Mesenchymal stem cell (in vitro differentiated cells and primary cell): ENCODE measurements at regions not wholly inside any gene's neighbourhood (a gene's known extent, or its start where the extent isn't known, plus 50 kb on each side); places are given as distances from the start of the nearest gene placed in this dataset.

Experiments used
- DNase-seq: peaks from one replicate; pipeline ENCODE4 v3.0.0-alpha.2; 2013
- H2AFZ ChIP-seq: one replicate; pipeline ENCODE4 v1.6.1; 2013; ENCODE audit warnings: low read depth, mild to moderate bottlenecking, control low read depth, inconsistent platforms, low read length, moderate library complexity
- H2AK5ac ChIP-seq: 2 replicates; pipeline ENCODE4 v1.6.1; 2013; ENCODE audit warnings: low read length, moderate library complexity, mild to moderate bottlenecking, inconsistent platforms; ENCODE audit not compliant: severe bottlenecking
- H2BK120ac ChIP-seq: one replicate; pipeline ENCODE4 v1.6.1; 2013; ENCODE audit warnings: low read depth, mild to moderate bottlenecking, inconsistent platforms, low read length, moderate library complexity
- H2BK12ac ChIP-seq, 2 experiments: one replicate each; pipeline ENCODE4 v1.6.1; 2013; ENCODE audit warnings: inconsistent platforms in 2 of 2, low read length in 2 of 2, mild to moderate bottlenecking in 2 of 2, moderate library complexity in 2 of 2, control low read depth in 1 of 2
- H2BK15ac ChIP-seq: one replicate; pipeline ENCODE4 v1.6.1; 2013; ENCODE audit warnings: mild to moderate bottlenecking, low read depth, inconsistent platforms; ENCODE audit not compliant: poor library complexity, severe bottlenecking
- H2BK5ac ChIP-seq: 2 replicates; pipeline ENCODE4 v1.6.1; 2013; ENCODE audit warnings: low read depth, mild to moderate bottlenecking, low read length, control low read depth, inconsistent platforms; ENCODE audit not compliant: poor library complexity, severe bottlenecking
- H3K14ac ChIP-seq, 2 experiments: one replicate each; pipeline ENCODE4 v1.6.1; 2013; ENCODE audit warnings: inconsistent platforms in 2 of 2, low read length in 2 of 2, control low read depth in 1 of 2, mild to moderate bottlenecking in 1 of 2, moderate library complexity in 1 of 2
- H3K18ac ChIP-seq, 2 experiments: one replicate each; pipeline ENCODE4 v1.6.1; 2013; ENCODE audit warnings: inconsistent platforms in 2 of 2, low read length in 2 of 2, control low read depth in 1 of 2, low read depth in 1 of 2, mild to moderate bottlenecking in 1 of 2
- H3K23ac ChIP-seq, 2 experiments: one replicate each; pipeline ENCODE4 v1.6.1; 2013; ENCODE audit warnings: inconsistent platforms in 2 of 2, low read length in 2 of 2, mild to moderate bottlenecking in 2 of 2, moderate library complexity in 2 of 2, control low read depth in 1 of 2
- H3K27ac ChIP-seq: 2 replicates; pipeline ENCODE4 v1.5.1; 2013; ENCODE audit warnings: mild to moderate bottlenecking, moderate library complexity, low read length, control low read depth, inconsistent platforms; ENCODE audit not compliant: poor library complexity, severe bottlenecking
- H3K27me3 ChIP-seq, 2 experiments: 2 replicates each; pipeline versions ENCODE4 v1.6.1 to v1.7.0; 2013; ENCODE audit warnings: low read length in 2 of 2, mild to moderate bottlenecking in 2 of 2, moderate library complexity in 2 of 2, control low read depth in 1 of 2, inconsistent platforms in 1 of 2; ENCODE audit not compliant: control insufficient read depth in 1 of 2, insufficient read depth in 1 of 2
- H3K36me3 ChIP-seq, 2 experiments: 2 replicates each; pipeline versions ENCODE4 v1.6.1 to v1.7.0; 2013; ENCODE audit warnings: low read length in 2 of 2, control low read depth in 1 of 2, inconsistent platforms in 1 of 2, low read depth in 1 of 2, mild to moderate bottlenecking in 1 of 2; ENCODE audit not compliant: insufficient read depth in 2 of 2, control insufficient read depth in 1 of 2
- H3K4ac ChIP-seq, 2 experiments: one replicate each; pipeline ENCODE4 v1.6.1; 2013; ENCODE audit warnings: inconsistent platforms in 2 of 2, low read length in 2 of 2, mild to moderate bottlenecking in 2 of 2, moderate library complexity in 2 of 2, control low read depth in 1 of 2, low read depth in 1 of 2
- H3K4me1 ChIP-seq: 2 replicates; pipeline ENCODE4 v1.6.1; 2013; ENCODE audit warnings: low read depth, low read length, control low read depth; ENCODE audit not compliant: control insufficient read depth, insufficient read depth
- H3K4me2 ChIP-seq: 2 replicates; pipeline ENCODE4 v1.6.1; 2013; ENCODE audit warnings: low read length, mild to moderate bottlenecking, inconsistent platforms; ENCODE audit not compliant: poor library complexity, severe bottlenecking
- H3K4me3 ChIP-seq, 2 experiments: 2 replicates each; pipeline versions ENCODE4 v1.5.1 to v1.7.0; 2013; ENCODE audit warnings: low read length in 2 of 2, mild to moderate bottlenecking in 2 of 2, control low read depth in 1 of 2, low read depth in 1 of 2; ENCODE audit not compliant: insufficient read depth in 1 of 2
- H3K79me1 ChIP-seq: replicated peaks from 2 replicates; pipeline ENCODE4 v1.6.1; 2013; ENCODE audit warnings: mild to moderate bottlenecking, control low read depth, low read length, inconsistent platforms; ENCODE audit not compliant: poor library complexity, severe bottlenecking
- H3K9ac ChIP-seq: 2 replicates; pipeline ENCODE4 v1.7.0; 2013; ENCODE audit warnings: mild to moderate bottlenecking, low read length, moderate library complexity
- H3K9me3 ChIP-seq: 2 replicates; pipeline ENCODE4 v1.7.0; 2013; ENCODE audit warnings: mild to moderate bottlenecking, low read length; ENCODE audit not compliant: control insufficient read depth
- H4K8ac ChIP-seq: one replicate; pipeline ENCODE4 v1.6.1; 2013; ENCODE audit warnings: inconsistent platforms, mild to moderate bottlenecking, low read length, moderate library complexity
- H4K91ac ChIP-seq: one replicate; pipeline ENCODE4 v1.6.1; 2013; ENCODE audit warnings: mild to moderate bottlenecking, low read length, inconsistent platforms
- WGBS: methylation state at CpG from one replicate; pipeline ENCODE4 v1.1.7; 2013; ENCODE audit warnings: mixed read lengths; 5-methylcytosine and 5-hydroxymethylcytosine counted together

GRCh38 chr5:148708854-148709253 is 54.5 kb upstream of the HTR4 start:
- H2BK15ac ChIP-seq, result no peak overlapping the region
- H3K23ac ChIP-seq, result no peak overlapping the region
- no peak overlapping the region for H3K18ac ChIP-seq
- H3K4me1 ChIP-seq, result no peaks in the 10 kb centered on the region
- H3K4me3 ChIP-seq, result no peak overlapping the region
- no peaks in the 10 kb centered on the region for H3K9me3 ChIP-seq
- no peaks in the 10 kb centered on the region for H3K79me1 ChIP-seq
- H2BK5ac ChIP-seq, result no peak overlapping the region
- H3K36me3 ChIP-seq, result no peaks in the 10 kb centered on the region
- no peak overlapping the region for H2AFZ ChIP-seq
- H3K9ac ChIP-seq, result no peak overlapping the region
- no peak overlapping the region for H2BK120ac ChIP-seq
- DNase-seq, result no peak
- WGBS, result no CpG with 5 or more reads among the region's 1 CpG
- H3K4me2 ChIP-seq, result no peak overlapping the region
- H2BK12ac ChIP-seq, result no peak overlapping the region
- H4K91ac ChIP-seq, result no peak overlapping the region
- no peak overlapping the region for H3K4ac ChIP-seq
- H2AK5ac ChIP-seq, result no peak overlapping the region
- H4K8ac ChIP-seq, result no peak overlapping the region
- peaks cover 3 to 4% of the 10 kb centered on the region in 2 experiments for H3K27me3 ChIP-seq
- no peak overlapping the region for H3K14ac ChIP-seq
- H3K27ac ChIP-seq, result no peak overlapping the region

- Histone ChIP-seq H3K36me3 (no peaks in the 10 kb centered on the region), H4K8ac (no peak overlapping the region), H3K4me1 (no peaks in the 10 kb centered on the region), H2BK5ac (no peak overlapping the region), H2BK12ac (no peak overlapping the region), H2AK5ac (no peak overlapping the region), H2BK120ac (no peak overlapping the region), H3K27ac (no peak overlapping the region), H3K18ac (no peak overlapping the region), H4K91ac (no peak overlapping the region), H3K14ac (no peak overlapping the region), H3K4ac (no peak overlapping the region), H3K9me3 (no peaks in the 10 kb centered on the region), H2AFZ (no peak overlapping the region), H3K79me1 (no peaks in the 10 kb centered on the region), H3K4me2 (no peak overlapping the region), H3K9ac (no peak overlapping the region), H2BK15ac (no peak overlapping the region), H3K4me3 (no peak overlapping the region), H3K27me3 (peaks cover 3 to 5% of the 10 kb centered on the region in 2 experiments), H3K23ac (no peak overlapping the region)
- no peak for DNase-seq
- WGBS, result no CpG with 5 or more reads among the region's 3 CpGs
Observed at GRCh38 chr5:148711961-148712360, 57.6 kb upstream of the HTR4 start.

GRCh38 chr5:148713735-148714508 is 59.6 kb upstream of the HTR4 start:
- Histone ChIP-seq H2AK5ac (no peak overlapping the region), H3K27me3 (peaks cover 3 to 10% of the 10 kb centered on the region in 2 experiments), H2BK12ac (no peak overlapping the region), H3K9ac (no peak overlapping the region), H3K4me2 (no peak overlapping the region), H3K79me1 (no peaks in the 10 kb centered on the region), H2BK120ac (no peak overlapping the region), H3K9me3 (no peaks in the 10 kb centered on the region), H2BK15ac (no peak overlapping the region), H3K23ac (no peak overlapping the region), H4K91ac (no peak overlapping the region), H4K8ac (no peak overlapping the region), H3K4me3 (no peak overlapping the region), H3K4me1 (no peaks in the 10 kb centered on the region), H3K18ac (no peak overlapping the region), H3K4ac (no peak overlapping the region), H2AFZ (no peak overlapping the region), H3K27ac (no peak overlapping the region), H2BK5ac (no peak overlapping the region), H3K36me3 (no peaks in the 10 kb centered on the region), H3K14ac (no peak overlapping the region)
- no peak for DNase-seq

GRCh38 chr5:148716716-148717115 is 62.4 kb upstream of the HTR4 start:
- H2BK5ac ChIP-seq, result no peak overlapping the region
- no peaks in the 10 kb centered on the region for H3K79me1 ChIP-seq
- H4K8ac ChIP-seq, result no peak overlapping the region
- no peak overlapping the region for H3K18ac ChIP-seq
- no peak for DNase-seq
- H2BK12ac ChIP-seq, result no peak overlapping the region
- no peak overlapping the region for H3K4ac ChIP-seq
- H3K27ac ChIP-seq, result no peak overlapping the region
- peaks cover 7 to 21% of the 10 kb centered on the region in 2 experiments for H3K27me3 ChIP-seq
- H3K9me3 ChIP-seq, result no peaks in the 10 kb centered on the region
- no peak overlapping the region for H2BK15ac ChIP-seq
- H4K91ac ChIP-seq, result no peak overlapping the region
- 75% methylated on average over 3 of the region's 4 CpGs for WGBS
- H3K14ac ChIP-seq, result no peak overlapping the region
- H3K36me3 ChIP-seq, result no peaks in the 10 kb centered on the region
- no peak overlapping the region for H2AK5ac ChIP-seq
- no peak overlapping the region for H3K9ac ChIP-seq
- no peak overlapping the region for H3K4me3 ChIP-seq
- H3K4me1 ChIP-seq, result no peaks in the 10 kb centered on the region
- no peak overlapping the region for H2BK120ac ChIP-seq
- H2AFZ ChIP-seq, result no peak overlapping the region
- H3K4me2 ChIP-seq, result no peak overlapping the region
- H3K23ac ChIP-seq, result no peak overlapping the region
